HG02884 (cell line): ENCODE measurements at regions not wholly inside any gene's neighbourhood (a gene's known extent, or its start where the extent isn't known, plus 50 kb on each side); places are given as distances from the start of the nearest gene placed in this dataset.

Experiments
- ATAC-seq: cut with Tn5 transposase; IDR thresholded peaks from one replicate; pipeline ENCODE4 v1.9.1; 2021; ENCODE audit warnings: mild to moderate bottlenecking, moderate library complexity; ENCODE audit not compliant: unreplicated experiment

DNA sequence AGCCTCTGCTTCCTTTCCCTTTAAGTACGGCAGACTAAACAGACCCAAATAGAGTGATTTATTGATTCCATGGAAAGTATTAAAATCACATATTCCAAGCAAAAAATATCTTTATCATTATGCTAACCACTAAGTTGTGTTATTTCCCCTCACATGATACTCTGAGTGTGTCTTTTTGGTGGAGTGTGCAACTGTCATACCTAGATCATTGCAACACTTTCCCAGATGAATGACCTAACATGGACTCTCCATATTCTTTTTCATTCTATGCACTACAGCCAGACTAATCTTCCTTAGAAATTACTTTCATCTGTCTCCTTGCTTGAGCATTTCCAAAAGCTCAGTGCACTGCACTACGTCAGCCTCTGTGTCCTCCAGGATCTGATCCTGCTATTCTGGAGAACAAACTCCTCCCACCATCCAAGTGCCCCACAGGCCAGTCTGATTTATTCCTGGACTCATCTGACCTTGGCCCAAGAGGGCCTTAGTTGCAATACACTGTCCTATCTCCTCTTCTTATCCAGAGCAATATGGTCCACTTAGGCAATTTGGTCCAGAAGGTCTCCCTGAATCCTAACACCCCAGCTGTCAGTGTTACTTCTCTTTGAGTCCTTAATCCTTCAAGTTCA is 263.3 kb upstream of the KLF6 start:
- ATAC-seq: no peak

DNA sequence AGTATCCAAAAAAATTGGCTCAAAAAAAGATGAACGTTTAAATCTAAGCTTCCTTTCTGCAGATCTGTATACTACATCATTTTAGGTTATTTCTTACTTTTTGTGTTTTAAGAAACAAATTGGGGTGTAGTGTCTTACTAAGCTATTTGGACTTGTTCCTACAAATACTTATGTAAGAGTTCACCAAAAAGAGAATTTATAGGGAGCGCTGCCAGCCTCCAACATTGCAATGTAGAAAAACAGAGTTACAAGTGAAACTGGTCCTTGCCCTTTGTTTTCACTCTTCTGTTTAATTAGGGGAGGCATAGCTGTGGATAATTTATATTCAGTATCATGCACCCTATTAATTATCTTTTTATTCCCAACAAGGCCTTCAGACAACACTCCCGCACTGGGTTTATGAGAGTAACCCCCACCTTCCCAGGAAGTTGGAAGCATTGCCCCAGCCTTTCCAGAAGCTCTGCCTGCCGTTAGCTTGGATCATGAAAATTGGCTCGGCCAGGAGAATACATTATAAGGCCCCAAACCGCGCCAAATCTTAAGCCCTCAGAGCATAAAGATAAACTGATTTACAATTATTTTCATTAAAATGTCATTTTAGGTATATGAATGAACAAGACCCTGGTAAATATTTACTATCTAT is 261.8 kb upstream of the KLF6 start:
- ATAC-seq: no peak

DNA sequence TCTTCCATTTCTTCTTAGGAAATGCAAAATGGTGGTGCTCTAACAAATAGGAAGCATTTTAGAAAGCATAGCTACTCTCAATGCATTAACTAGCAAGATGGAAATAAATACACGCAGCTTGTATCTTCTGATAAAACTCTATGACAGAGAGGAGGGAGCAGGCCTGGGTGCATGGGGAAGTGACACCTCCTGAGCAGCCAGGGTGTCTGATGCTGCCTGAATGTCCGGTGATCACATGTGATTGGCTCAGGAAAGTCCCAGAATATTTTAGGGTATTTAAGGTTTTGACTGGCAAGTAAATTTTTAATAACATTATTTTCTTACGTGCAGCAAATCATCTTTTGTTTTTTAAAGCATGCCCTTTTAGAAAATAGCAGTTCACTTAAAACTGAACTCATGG is 261.0 kb upstream of the KLF6 start:
- no peak for ATAC-seq

DNA sequence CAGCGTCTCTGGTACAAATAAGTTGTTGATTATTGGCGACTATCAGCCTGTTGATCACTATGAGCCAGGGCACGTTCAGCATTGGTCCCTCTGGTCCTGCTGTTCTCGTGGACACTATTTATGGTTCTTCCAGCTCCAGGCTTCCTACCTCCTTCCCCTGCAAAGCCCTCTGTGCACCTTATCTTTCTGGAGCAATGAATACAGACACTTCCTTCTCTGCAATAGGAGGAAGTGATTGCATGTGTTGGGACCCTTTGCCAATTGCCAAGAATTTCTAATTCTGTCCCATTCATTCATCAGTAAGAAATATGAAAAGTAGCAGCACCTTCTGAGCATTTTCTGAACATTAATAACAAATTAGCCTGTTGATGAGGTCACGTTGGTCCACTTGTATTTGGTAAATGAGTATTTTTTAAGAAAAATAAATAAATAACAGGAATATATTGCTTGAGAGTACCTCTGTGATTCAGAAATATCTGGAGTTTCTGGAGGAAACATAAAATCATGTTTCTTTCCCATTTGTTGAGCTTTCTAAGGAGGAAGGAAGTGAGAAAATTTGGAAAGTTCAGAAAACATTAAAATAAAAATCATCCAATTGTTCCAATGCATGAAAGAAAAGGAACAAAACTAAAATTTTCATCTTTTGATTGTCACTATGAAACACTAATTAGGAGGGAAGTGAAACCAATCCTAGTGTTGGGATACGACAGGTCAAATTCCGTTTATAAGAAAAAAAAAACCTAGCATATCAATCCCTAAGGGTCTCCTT is 259.1 kb upstream of the KLF6 start:
- no peak for ATAC-seq

DNA sequence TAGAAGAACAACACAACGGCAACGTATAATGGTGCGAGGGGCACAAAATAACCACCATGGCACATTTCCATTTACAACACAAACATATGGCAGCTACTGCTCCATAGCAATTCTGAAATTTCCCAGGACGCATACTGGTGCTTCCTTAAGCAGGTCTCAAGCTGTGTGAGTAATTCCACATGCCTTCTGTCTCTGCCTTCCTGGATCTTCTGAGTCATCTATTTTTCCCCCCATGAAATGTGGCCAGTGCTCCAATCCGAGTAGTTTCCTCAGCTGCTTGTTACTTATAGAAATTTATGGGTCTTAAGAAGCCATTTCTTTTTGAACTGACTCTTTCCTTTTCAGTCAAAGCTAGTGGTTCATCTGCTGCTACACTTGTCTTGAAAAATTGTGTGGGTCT is 256.6 kb upstream of the KLF6 start:
- no peak for ATAC-seq

DNA sequence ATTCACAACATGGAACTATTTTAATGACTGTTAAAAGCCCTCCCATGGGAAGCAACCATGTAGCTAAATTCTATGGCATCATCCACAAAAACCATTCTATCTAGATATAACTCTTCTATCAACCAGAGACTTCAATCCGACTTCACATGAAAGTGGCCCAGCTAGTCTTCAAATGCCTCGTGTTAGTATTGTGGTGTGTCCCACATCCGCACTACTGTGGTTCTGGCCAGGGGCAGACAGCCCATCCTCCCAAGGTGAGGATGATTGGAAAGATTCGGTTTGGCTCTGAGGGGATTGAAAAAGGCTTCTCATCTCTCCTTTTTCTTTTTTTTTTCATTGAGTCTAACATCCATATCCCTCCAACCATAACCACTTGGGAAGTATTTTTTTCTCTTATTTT is 253.0 kb upstream of the KLF6 start:
- ATAC-seq: no peak

DNA sequence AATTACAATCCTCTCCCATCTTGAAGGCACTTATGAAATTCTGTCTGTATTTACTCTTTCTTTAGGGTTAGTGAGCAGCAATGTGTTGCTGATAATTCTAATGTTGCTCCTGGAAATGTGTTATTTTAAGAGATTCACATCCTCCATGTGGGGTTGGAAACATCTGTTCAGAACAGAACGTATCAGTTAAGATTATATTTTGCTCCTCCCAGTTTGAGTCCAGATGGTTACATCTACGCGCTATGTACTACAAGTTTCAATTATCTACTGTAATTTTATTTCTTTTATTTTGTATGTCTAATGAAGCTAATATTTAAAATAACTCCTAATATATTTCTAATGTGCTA is 250.6 kb upstream of the KLF6 start:
- no peak for ATAC-seq

DNA sequence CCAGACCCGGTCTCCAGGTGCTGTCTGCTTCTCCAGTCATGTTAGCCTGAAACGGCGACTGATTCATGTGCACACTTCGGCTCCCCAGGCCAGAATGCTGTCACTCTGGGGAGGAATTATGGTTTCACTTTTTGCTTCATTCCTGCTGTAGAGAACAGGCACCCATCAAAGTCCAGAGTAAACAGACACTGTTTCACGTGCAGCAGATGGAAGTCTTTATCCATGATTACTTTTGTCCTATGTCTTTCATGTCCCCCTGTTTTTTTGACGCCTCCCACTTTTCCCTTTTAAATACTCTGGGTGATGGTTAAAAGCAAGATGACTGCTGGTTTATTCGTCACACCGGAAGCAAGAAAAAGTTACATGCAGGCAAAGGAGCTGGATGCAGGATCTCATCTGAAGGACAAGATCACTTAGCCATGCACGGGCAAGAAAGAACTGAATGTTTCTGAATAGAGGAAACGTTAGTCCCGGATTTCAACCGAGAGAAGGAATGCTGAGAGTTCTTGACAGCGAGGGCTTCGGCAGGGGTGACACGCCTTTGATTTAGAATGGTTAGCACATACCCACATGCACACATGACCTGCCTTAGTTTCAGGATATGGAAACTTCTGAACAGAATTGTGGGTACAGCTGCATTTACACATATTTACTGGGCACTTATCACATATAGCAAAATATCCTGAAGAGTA is 250.0 kb upstream of the KLF6 start:
- ATAC-seq: no peak

DNA sequence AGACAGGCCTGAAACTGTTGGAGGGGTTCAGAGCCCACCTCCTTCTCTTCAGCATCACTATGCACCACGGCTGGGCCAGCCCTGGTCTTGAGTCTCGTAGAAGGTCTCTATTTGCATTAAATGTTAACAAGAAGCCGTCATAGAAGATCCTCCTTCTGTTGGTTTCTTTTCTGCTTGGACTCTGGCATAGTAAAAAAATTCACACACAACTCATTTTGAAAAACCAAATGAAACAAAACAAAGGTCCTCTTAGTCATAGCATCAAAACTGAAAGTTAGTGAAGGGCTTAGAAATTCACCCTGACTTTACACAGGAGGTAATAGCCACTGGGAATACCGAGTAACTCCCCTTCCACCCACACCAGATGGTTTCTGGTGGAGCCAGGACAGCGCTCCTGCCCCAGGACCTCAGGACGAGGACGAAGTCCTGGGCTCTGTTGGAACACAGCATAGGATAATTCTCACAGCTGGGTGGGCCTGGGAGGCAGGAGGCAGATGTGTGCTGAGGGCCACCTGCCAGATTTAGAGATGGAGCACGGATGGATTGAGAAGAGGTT is 248.4 kb upstream of the KLF6 start:
- ATAC-seq: peak; percentile 94

DNA sequence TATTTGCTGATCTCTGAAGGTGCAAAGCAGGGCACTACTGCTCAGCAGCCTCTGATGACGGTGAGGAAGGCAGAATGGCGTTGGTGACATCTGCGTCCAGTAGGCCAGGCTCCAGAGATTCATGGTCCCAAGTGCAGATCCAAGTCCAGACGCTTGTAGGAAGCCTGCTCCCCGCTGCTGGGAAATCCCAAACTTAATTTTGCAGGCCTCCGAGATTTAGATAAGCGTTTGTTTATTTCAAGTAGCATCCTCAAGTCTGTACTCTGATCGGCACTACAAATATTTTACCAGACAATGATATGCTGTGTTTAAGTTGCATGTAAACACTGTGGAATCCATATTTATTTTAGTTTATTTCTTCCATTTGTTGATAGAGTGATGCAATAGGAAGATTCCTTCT is 244.9 kb upstream of the KLF6 start:
- no peak for ATAC-seq

DNA sequence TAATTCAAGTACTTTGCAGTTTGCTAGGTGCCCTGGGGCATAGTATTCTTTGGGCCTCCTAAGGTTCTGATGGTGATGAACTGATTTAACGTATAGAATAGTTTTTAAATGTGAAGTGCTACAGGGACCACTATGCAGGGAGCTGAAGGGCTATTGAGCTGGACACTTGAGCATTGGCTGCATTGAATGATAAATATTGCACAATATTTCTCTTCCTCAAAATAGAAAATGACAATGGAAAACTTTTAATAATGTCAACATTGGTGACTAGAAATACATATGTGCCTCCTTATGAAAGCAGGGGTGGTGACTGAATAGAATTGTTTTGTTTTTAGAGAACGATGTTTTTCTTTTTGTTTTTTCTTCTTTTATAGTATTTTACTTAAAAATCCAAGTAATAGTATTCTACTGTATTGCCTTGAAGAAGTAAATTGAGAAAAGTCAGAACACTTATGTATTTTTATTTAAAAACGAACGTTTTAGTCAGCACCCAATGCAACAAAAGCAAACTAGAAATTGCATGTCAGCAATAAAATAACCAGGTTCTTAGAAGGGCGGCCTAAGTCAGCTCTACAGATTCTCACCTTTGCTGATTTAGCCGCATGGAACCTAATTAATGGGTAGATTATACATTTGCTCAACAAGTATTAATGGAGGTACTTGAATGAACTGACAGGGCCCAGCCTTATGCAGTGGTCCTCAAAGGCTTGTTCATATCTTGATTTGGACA is 244.0 kb upstream of the KLF6 start:
- ATAC-seq: no peak

DNA sequence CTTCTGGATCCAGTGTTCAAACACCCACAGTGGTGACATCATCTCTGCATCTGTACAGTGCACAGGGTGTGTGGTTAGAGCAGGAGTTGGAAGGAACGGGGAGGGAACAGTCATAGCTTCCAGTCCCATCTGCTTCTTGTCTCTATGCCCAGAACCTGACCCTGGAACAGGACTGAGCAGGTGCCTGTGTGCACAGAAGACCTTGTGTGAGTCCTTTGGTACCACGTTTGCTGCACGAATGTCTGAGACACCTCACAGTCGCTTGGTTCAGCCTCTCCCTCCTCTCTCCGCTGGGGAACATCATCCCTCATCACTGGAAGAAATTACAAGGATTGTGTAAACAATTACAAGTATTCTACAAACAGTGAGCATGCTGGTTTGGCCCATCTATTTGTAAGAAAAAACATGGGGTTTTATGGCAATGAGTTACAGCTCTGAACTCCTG is 243.0 kb upstream of the KLF6 start:
- no peak for ATAC-seq

DNA sequence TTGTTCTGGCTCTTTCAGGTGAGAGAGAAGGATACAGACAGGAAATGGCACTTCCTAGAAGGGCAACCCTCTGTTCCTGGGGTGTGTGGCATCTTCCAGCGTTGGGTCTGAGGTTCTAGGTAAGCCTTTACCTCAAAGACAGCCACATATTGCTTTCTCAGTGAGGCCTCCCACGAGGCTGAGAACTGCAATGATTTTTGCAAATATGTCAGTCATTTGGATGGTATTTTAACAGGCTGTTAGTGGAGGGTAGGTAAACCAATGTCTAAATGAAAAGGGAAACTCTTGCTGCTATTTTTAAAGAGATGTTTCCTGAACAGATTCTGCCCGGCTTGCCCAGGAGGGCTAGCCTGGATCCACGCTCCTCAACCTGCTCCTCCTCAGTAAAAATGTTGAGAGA is 240.3 kb upstream of the KLF6 start:
- no peak for ATAC-seq

DNA sequence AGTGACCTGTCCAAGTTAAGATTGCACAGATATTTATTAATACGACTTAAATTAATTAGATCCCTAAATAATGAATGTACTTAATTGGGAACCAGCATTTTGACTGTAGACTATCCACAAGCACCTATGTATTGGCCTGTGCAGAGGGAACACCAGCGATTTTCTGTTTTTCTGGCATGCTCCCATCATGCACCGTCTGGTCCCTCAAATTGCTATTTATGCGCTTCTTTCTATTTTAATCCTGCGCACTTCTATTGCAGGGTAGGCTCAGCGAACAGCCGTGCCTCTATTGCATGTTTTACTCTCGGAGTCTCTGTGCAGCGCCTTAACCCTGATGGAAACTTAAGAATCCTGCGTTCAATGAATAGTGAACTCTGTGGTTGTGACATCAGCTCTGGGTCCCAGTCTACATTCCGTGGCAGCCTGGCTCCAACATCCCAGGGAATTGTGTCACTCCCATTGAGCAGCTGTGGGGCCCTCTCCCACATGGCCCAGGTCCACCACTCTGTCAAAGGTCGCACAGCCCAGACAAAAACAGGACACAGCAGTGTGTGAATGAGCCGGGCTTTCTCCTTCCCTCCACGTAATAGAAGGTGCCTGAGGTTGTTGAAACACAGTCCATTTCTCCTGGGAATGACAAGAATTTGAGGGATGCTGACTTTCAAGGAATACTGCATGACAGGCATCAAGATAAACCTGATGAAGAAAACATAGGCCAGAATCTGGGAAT is 239.7 kb upstream of the KLF6 start:
- ATAC-seq: no peak

DNA sequence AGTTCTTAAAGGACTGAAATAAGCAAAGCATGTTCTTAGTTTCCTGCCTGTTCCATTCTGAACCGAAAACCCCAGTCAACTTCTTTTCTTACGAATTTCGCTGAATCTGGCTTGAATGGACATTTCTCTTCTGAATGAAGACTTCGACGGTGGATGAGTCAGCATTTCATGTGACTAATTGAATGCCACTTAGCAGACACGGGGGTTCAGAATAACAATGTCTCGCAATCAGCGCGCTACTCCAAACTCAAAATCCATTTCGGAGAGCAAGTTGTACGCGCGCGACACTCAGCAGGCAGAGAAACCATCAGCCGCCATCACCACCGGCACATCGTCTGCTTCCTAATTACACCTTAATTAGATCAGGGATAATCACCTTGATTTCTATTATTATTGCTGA is 239.0 kb upstream of the KLF6 start:
- no peak for ATAC-seq

DNA sequence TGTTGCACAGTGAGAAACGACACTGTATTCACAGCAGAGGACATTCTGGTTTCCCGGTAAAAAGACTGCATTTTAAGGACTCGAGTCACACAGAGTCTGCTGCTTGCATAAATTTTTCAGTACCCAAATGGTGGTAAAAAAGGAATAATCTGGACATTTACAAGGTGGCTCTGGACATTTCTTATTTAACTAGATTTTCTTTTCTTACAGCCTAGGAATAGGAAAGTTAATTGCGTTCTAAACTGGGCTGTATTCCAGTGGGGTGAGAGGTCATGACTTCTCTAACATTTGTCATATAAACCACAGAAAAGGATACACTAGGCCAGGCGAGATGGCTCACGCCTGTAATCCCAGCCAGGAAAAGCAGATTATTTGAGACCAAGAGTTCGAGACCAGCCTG is 237.5 kb upstream of the KLF6 start:
- no peak for ATAC-seq

DNA sequence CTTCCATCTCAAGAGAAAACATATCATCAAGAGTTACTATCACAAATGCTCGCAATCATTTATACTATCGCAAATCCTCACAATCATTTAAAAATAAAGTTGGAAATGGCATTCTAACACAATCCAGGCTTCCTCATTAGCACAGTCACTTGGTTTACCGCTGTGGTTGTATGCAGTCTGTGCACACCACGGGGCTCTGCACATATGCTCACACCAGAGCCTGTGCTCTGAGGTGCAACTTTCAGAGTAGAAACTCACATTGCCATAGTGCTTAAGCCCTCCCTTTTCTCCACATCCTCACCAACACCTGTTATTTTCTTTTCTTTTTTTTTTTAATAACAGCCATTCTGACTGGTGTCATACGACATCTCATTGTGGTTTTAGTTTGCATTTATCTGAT is 235.6 kb upstream of the KLF6 start:
- ATAC-seq: no peak

DNA sequence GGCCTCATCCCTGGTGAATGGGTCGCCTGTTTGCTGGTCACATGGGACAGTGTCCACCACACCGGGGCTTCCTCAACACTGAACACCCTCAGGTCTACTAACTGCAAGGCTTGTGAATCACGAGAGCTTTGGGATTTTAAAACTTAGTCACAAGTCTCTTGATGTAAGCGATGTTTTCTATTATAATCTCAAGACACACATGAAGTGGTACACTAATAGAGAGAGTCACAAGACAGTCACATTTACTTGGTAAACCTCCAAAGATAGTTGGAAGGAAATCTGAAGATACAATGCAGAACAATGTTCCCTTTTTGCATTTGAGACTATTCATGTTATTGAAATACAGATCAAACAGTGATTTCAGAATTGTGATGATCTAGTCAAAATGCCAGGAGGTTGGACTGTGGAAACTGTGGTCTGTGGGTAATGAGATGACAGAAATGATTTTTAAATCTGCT is 233.1 kb upstream of the KLF6 start:
- ATAC-seq: no peak

DNA sequence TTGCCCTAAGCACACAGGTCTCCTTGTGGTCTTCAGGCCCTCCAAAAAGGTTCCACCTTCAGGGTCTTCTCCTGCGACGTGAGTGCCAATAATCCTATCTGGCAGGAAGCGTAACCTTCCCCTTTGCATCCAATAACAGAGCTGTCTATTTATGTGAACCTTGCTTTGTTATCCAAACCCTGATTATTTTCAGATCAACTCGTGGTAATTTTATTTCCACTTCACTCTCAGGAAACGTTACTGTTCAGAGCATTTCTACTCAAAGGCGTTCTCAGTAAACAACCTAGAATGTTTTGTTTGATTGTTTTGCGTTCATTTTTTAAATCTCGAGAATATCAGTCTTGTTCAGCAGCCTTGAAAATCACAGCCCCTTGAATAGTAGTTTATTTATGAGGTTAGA is 232.3 kb upstream of the KLF6 start:
- no peak for ATAC-seq

DNA sequence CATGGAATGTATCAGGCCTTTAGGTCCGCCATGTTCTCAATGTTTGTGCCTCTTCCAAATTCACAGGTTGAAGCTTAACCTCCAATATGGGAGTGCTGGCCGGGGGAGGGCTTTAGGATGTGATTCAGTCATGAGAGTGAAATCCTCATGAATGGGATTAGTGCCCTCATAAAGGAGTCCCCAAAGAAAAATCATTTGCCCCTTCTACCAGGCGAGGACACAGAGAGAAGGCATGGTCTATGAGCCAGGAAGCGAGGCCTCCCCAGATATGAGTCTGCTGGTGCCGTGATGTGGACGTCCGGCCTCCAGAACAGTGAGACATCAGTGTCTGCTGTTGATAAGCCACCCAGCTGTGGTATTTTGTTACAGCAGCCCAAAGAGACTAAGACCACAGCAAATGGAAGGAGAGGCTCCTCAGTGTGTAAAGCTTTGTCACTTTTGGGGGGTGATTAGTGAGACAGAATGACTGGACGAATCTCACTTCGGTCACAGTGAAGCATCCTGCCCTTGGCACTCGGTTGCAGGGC is 231.3 kb upstream of the KLF6 start:
- ATAC-seq: no peak
